ENCODE measurements at regions not wholly inside any gene's neighbourhood (a gene's known extent, or its start where the extent isn't known, plus 50 kb on each side); places are given as distances from the start of the nearest gene placed in this dataset.

- intact Hi-C loops (cut with DNase I; ENCODE audit: low total_unique reads) = no loop called here
- no peak for TF ChIP-seq CTCF (IDR thresholded peaks at IDR 0.05)
- Histone ChIP-seq H3K4me1 (no peaks in the 10 kb centered on the region), H3K27me3 (no peaks in the 10 kb centered on the region), H3K4me3 (no peak overlapping the region), H3K9me3 (peaks cover 0 to 4% (median 0%) of the 10 kb centered on the region in 3 donors), H3K36me3 (no peaks in the 10 kb centered on the region), H3K27ac (no peak overlapping the region)
- DNase-seq = no peak
Observed at GRCh38 chr9:1210954-1211353, 160.8 kb downstream of the DMRT2 start.

GRCh38 chr9:1216532-1216931 lies 166.4 kb downstream of the DMRT2 start:
- H3K9me3 ChIP-seq = no peaks in the 10 kb centered on the region
- no peaks in the 10 kb centered on the region for H3K36me3 ChIP-seq
- no peak for TF ChIP-seq CTCF (IDR thresholded peaks at IDR 0.05)
- no peaks in the 10 kb centered on the region for H3K4me1 ChIP-seq
- no peak for DNase-seq
- intact Hi-C loops (cut with DNase I; ENCODE audit: low total_unique reads) = no loop called here
- H3K27ac ChIP-seq = no peak overlapping the region
- no peak overlapping the region for H3K4me3 ChIP-seq
- no peaks in the 10 kb centered on the region for H3K27me3 ChIP-seq

- Histone ChIP-seq H3K4me3 (no peak overlapping the region), H3K36me3 (no peaks in the 10 kb centered on the region), H3K4me1 (no peaks in the 10 kb centered on the region), H3K9me3 (no peaks in the 10 kb centered on the region), H3K27me3 (no peaks in the 10 kb centered on the region), H3K27ac (no peak overlapping the region)
- TF ChIP-seq CTCF (IDR thresholded peaks at IDR 0.05) = no peak
- DNase-seq = no peak
- intact Hi-C loops (cut with DNase I; ENCODE audit: low total_unique reads) = no loop called here
Observed at GRCh38 chr9:1217076-1217475, 166.9 kb downstream of the DMRT2 start.

- no peak for DNase-seq
- H3K4me3 ChIP-seq = no peak overlapping the region
- intact Hi-C loops (cut with DNase I; ENCODE audit: low total_unique reads) = loop anchor here (1.0 kb wide), 1 partner anchor 23 kb away; no protein-coding TSS in a partner anchor
- no peaks in the 10 kb centered on the region for H3K27me3 ChIP-seq
- no peaks in the 10 kb centered on the region for H3K36me3 ChIP-seq
- H3K4me1 ChIP-seq = no peaks in the 10 kb centered on the region
- no peak overlapping the region for H3K27ac ChIP-seq
- TF ChIP-seq CTCF (IDR thresholded peaks at IDR 0.05) = no peak
- no peaks in the 10 kb centered on the region for H3K9me3 ChIP-seq
Observed at GRCh38 chr9:1219284-1219683, 169.1 kb downstream of the DMRT2 start.

GRCh38 chr9:1221298-1221697 lies 171.1 kb downstream of the DMRT2 start:
- no peaks in the 10 kb centered on the region for H3K36me3 ChIP-seq
- TF ChIP-seq CTCF (IDR thresholded peaks at IDR 0.05) = no peak
- no peak overlapping the region for H3K4me3 ChIP-seq
- H3K27me3 ChIP-seq = no peaks in the 10 kb centered on the region
- DNase-seq = no peak
- H3K27ac ChIP-seq = no peak overlapping the region
- no peaks in the 10 kb centered on the region for H3K9me3 ChIP-seq
- intact Hi-C loops (cut with DNase I; ENCODE audit: low total_unique reads) = no loop called here
- no peaks in the 10 kb centered on the region for H3K4me1 ChIP-seq

- no peak for DNase-seq
- H3K4me1 ChIP-seq = no peaks in the 10 kb centered on the region
- no peak overlapping the region for H3K27ac ChIP-seq
- no peak overlapping the region for H3K4me3 ChIP-seq
- no peak for TF ChIP-seq CTCF (IDR thresholded peaks at IDR 0.05)
- no peaks in the 10 kb centered on the region for H3K27me3 ChIP-seq
- intact Hi-C loops (cut with DNase I; ENCODE audit: low total_unique reads) = no loop called here
- H3K36me3 ChIP-seq = no peaks in the 10 kb centered on the region
- no peaks in the 10 kb centered on the region for H3K9me3 ChIP-seq
Observed at GRCh38 chr9:1222511-1222910, 172.4 kb downstream of the DMRT2 start.
